HCT116 (cell line): ENCODE measurements at regions not wholly inside any gene's neighbourhood (a gene's known extent, or its start where the extent isn't known, plus 50 kb on each side); places are given as distances from the start of the nearest gene placed in this dataset.
"Not testable (repeated sequence)": the region's sequence is repeated elsewhere in the genome, so short reads cannot be mapped to it uniquely, and the experiment has no call there.

Experiments
- ATAC-seq: fragments of 200-7000 bp; cut with Tn5 transposase; 2 replicates; pipeline ENCODE4 v1.9.1; 2020; ENCODE audit warnings: mild to moderate bottlenecking, moderate library complexity
- BruUV-seq: library from RNA; stranded (reverse); fragments of 400-500 nt; replicated peaks from 2 replicates; lab custom pipeline; 2021; lab: Mats Ljungman, UMichigan
- CTCF ChIA-PET: fragments of 300-600 bp; sonication (Branson Sonifier 250); formaldehyde crosslinking; loops from one replicate; lab custom pipeline; 2021; ENCODE audit warnings: antibody characterized with exemption; lab: Charles Lee
- POLR2A ChIA-PET: fragments of 300-600, 350-600 bp; sonication (Branson Sonifier 250); formaldehyde crosslinking; loops from one replicate; lab custom pipeline; 2021; ENCODE audit warnings: antibody characterized with exemption; lab: Charles Lee
- RAD21 ChIA-PET, 2 experiments: fragments of 300-600 bp; sonication (Branson Sonifier 250); formaldehyde crosslinking; loops; one replicate each; lab custom pipeline; 2023; ENCODE audit warnings: low total read pairs in 2 of 2; ENCODE audit not compliant: uncharacterized antibody in 2 of 2, unreplicated experiment in 2 of 2, low non-redundant PET in 1 of 2; lab: Charles Lee
- DNase-seq: peaks from one replicate; pipeline ENCODE4 v3.0.0-alpha.2; 2010; ENCODE audit warnings: low read depth, low spot score
- H2AFZ ChIP-seq: fragments of 200-600 bp; shearing (Covaris generic), sonication (generic); 2 replicates; pipeline ENCODE4 v1.6.1; 2017; ENCODE audit warnings: low read depth, mixed run types, mixed read lengths, antibody characterized with exemption, low read length; ENCODE audit not compliant: poor library complexity, severe bottlenecking
- H3K27ac ChIP-seq: 2 replicates; pipeline ENCODE4 v1.5.1; 2012; ENCODE audit warnings: low read depth, low read length
- H3K27me3 ChIP-seq: fragments of 200-600 bp; sonication (generic); 2 replicates; pipeline ENCODE4 v1.6.1; 2016; ENCODE audit warnings: mixed run types, low read length, mixed read lengths; ENCODE audit not compliant: insufficient read depth
- H3K36me3 ChIP-seq, 2 experiments: fragments of 200-500 bp in 1 of 2; fragments of 200-600 bp in 1 of 2; sonication (Bioruptor generic) in 1 of 2; sonication (generic) in 1 of 2; 2 replicates each; pipeline versions ENCODE4 v1.5.1 to v1.6.1; 2014 to 2016; ENCODE audit warnings: low read length in 2 of 2, inconsistent platforms in 1 of 2, mixed read lengths in 1 of 2, mixed run types in 1 of 2; ENCODE audit not compliant: insufficient read depth in 2 of 2, control insufficient read depth in 1 of 2
- H3K4me1 ChIP-seq, 2 experiments: fragments of 200-600 bp in 1 of 2; sonication (generic) in 1 of 2; 2 replicates each; pipeline versions ENCODE4 v1.5.1 to v1.6.1; 2012 to 2017; ENCODE audit warnings: low read length in 2 of 2, inconsistent platforms in 1 of 2, mild to moderate bottlenecking in 1 of 2, mixed read lengths in 1 of 2, mixed run types in 1 of 2, moderate library complexity in 1 of 2; ENCODE audit not compliant: insufficient read depth in 2 of 2, control insufficient read depth in 1 of 2
- H3K4me2 ChIP-seq: fragments of 200-600 bp; sonication (generic); 2 replicates; pipeline ENCODE4 v1.6.1; 2017; ENCODE audit warnings: mixed run types, low read length, mixed read lengths
- H3K4me3 ChIP-seq, 2 experiments: fragments of 200-600 bp in 1 of 2; sonication (generic) in 1 of 2; replicated peaks in 1 of 2; 2 replicates each; pipeline ENCODE4 v1.5.1; 2011 to 2016; ENCODE audit warnings: low read length in 2 of 2, control low read depth in 1 of 2, low read depth in 1 of 2, mild to moderate bottlenecking in 1 of 2, mixed read lengths in 1 of 2, mixed run types in 1 of 2
- H3K79me2 ChIP-seq: fragments of 200-600 bp; sonication (generic); 2 replicates; pipeline ENCODE4 v1.6.1; 2017; ENCODE audit warnings: mild to moderate bottlenecking, mixed run types, low read length, moderate library complexity, mixed read lengths; ENCODE audit not compliant: insufficient read depth
- H3K9ac ChIP-seq: fragments of 200-600 bp; sonication (generic); 2 replicates; pipeline ENCODE4 v1.6.1; 2016; ENCODE audit warnings: low read length, mixed read lengths
- H3K9me2 ChIP-seq: fragments of 200-600 bp; sonication (generic), shearing (Covaris generic); 2 replicates; pipeline ENCODE4 v1.6.1; 2017; ENCODE audit warnings: mixed run types, mild to moderate bottlenecking, moderate library complexity; ENCODE audit not compliant: insufficient read depth
- H3K9me3 ChIP-seq, 2 experiments: fragments of 200-500 bp in 1 of 2; fragments of 200-600 bp in 1 of 2; sonication (Bioruptor generic) in 1 of 2; sonication (generic) in 1 of 2; 2 replicates each; pipeline ENCODE4 v1.6.1; 2014 to 2017; ENCODE audit warnings: low read length in 2 of 2, mixed read lengths in 2 of 2, inconsistent platforms in 1 of 2, low read depth in 1 of 2, mild to moderate bottlenecking in 1 of 2, mixed run types in 1 of 2, moderate library complexity in 1 of 2; ENCODE audit not compliant: control insufficient read depth in 1 of 2, insufficient read depth in 1 of 2
- H4K20me1 ChIP-seq: fragments of 200-600 bp; sonication (generic), shearing (Covaris generic); 2 replicates; pipeline ENCODE4 v1.6.1; 2017; ENCODE audit warnings: mixed run types, mild to moderate bottlenecking, moderate library complexity; ENCODE audit not compliant: insufficient read depth
- ATF3 ChIP-seq: IDR thresholded peaks from 2 replicates; pipeline ENCODE4 v1.6.1; 2012
- CEBPB ChIP-seq: IDR thresholded peaks from 2 replicates; pipeline ENCODE4 v1.6.1; 2012; ENCODE audit warnings: low read depth
- EGR1 ChIP-seq: IDR thresholded peaks from 2 replicates; pipeline ENCODE4 v1.6.1; 2012; ENCODE audit warnings: low read depth
- ELF1 ChIP-seq: IDR thresholded peaks from 2 replicates; pipeline ENCODE4 v1.6.1; 2012; ENCODE audit warnings: low read depth, borderline replicate concordance
- EZH2 ChIP-seq: fragments of 200-600 bp; sonication (generic); IDR thresholded peaks from 2 replicates; pipeline ENCODE4 v1.6.1; 2017; ENCODE audit warnings: antibody characterized with exemption, mixed run types
- MAX ChIP-seq: IDR thresholded peaks from 2 replicates; pipeline ENCODE4 v1.6.1; 2012
- POLR2AphosphoS5 ChIP-seq: IDR thresholded peaks from 2 replicates; pipeline ENCODE4 v1.6.1; 2011; ENCODE audit warnings: mild to moderate bottlenecking, low read depth, low read length, moderate library complexity
- RAD21 ChIP-seq: IDR thresholded peaks from 2 replicates; pipeline ENCODE4 v1.6.1; 2012; ENCODE audit warnings: low read depth, mild to moderate bottlenecking
- REST ChIP-seq: IDR thresholded peaks from 2 replicates; pipeline ENCODE4 v1.6.1; 2012; ENCODE audit warnings: low read depth
- SRF ChIP-seq: IDR thresholded peaks from 2 replicates; pipeline ENCODE4 v1.6.1; 2012; ENCODE audit warnings: low read depth
- TCF7L2 ChIP-seq: IDR thresholded peaks from 2 replicates; pipeline ENCODE4 v1.7.0; 2011; ENCODE audit warnings: borderline replicate concordance, inconsistent platforms; ENCODE audit not compliant: insufficient read depth, insufficient read length; ENCODE audit errors: extremely low read depth
- YY1 ChIP-seq: IDR thresholded peaks from 2 replicates; pipeline ENCODE4 v1.6.1; 2011; ENCODE audit warnings: low read length, low read depth, moderate library complexity, mild to moderate bottlenecking; ENCODE audit not compliant: insufficient replicate concordance; ENCODE audit errors: extremely low read depth
- ZFX ChIP-seq: fragments of 450-650 bp; IDR thresholded peaks from 2 replicates; pipeline ENCODE4 v1.6.1; 2017
- ZNF274 ChIP-seq: fragments of 200-500 bp; sonication (Bioruptor generic); IDR thresholded peaks from 2 replicates; pipeline ENCODE4 v1.6.1; 2014; ENCODE audit warnings: mild to moderate bottlenecking, low read depth, low read length, inconsistent platforms
- intact Hi-C: fragments of 100-400 bp; cut with micrococcal nuclease; formaldehyde crosslinking; loops from 2 replicates; pipeline ENCODE4 v1.10.0; 2022

GRCh38 chr20:26243731-26244130 is 547.1 kb upstream of the ZNF337 start:
- TF ChIP-seq CEBPB, result no peak
- TF ChIP-seq TCF7L2, result no peak
- TF ChIP-seq RAD21, result no peak
- no peak for TF ChIP-seq POLR2AphosphoS5
- no peak for TF ChIP-seq ATF3
- no peak for TF ChIP-seq MAX
- no peak for TF ChIP-seq REST
- no peak for TF ChIP-seq ZNF274
- no peak for TF ChIP-seq YY1
- no peak for TF ChIP-seq EZH2
- TF ChIP-seq SRF, result no peak
- TF ChIP-seq EGR1, result no peak
- TF ChIP-seq ZFX, result no peak
- TF ChIP-seq ELF1, result no peak
- POLR2A ChIA-PET, result no interaction called here

GRCh38 chr20:26220609-26221008 is 524.0 kb upstream of the ZNF337 start:
- H3K36me3 ChIP-seq, H3K9me2 ChIP-seq, H3K79me2 ChIP-seq, ATAC-seq, CTCF ChIA-PET, H2AFZ ChIP-seq, H3K9ac ChIP-seq, RAD21 ChIA-PET, H4K20me1 ChIP-seq, DNase-seq, H3K4me2 ChIP-seq, H3K4me1 ChIP-seq, intact Hi-C loops, H3K9me3 ChIP-seq, H3K27me3 ChIP-seq, BruUV-seq, POLR2A ChIA-PET, H3K27ac ChIP-seq, H3K4me3 ChIP-seq: not testable (repeated sequence)

More at GRCh38 chr20:26243731-26244130, 547.1 kb upstream of the ZNF337 start:
- no peaks in the 10 kb centered on the region for H4K20me1 ChIP-seq
- H3K27me3 ChIP-seq, result 0 out of 2 replicates have a peak, but pooled peaks cover 2% of the 10 kb centered on the region
- no peaks in the 10 kb centered on the region for H3K9me3 ChIP-seq
- ChIA-PET CTCF (no interaction called here), RAD21 (no interaction called here)
- no peaks in the 10 kb centered on the region for H3K9me2 ChIP-seq
- no peak overlapping the region for H2AFZ ChIP-seq
- no peak overlapping the region for H3K4me2 ChIP-seq
- intact Hi-C loops, result no loop called here
- no peak for ATAC-seq
- no peak for DNase-seq
- no peak overlapping the region for H3K4me3 ChIP-seq
- no peak overlapping the region for H3K27ac ChIP-seq
- H3K79me2 ChIP-seq, result no peaks in the 10 kb centered on the region
- H3K4me1 ChIP-seq, result no peaks in the 10 kb centered on the region
- no TSS peak for BruUV-seq
- no peaks in the 10 kb centered on the region for H3K36me3 ChIP-seq
- H3K9ac ChIP-seq, result no peak overlapping the region
